ENCODE measurements at regions not wholly inside any gene's neighbourhood (a gene's known extent, or its start where the extent isn't known, plus 50 kb on each side); places are given as distances from the start of the nearest gene placed in this dataset.

GRCh38 chr2:3965211-3965610, 261.8 kb downstream of the DCDC2C start:
- H3K27me3 ChIP-seq = peaks cover 0 to 18% (median 0%) of the 10 kb centered on the region in 4 donors
- no peaks in the 10 kb centered on the region for H3K36me3 ChIP-seq
- H3K4me1 ChIP-seq = no peaks in the 10 kb centered on the region
- no peak for TF ChIP-seq POLR2A (IDR thresholded peaks at IDR 0.05; ENCODE audit: low read depth)
- TF ChIP-seq EP300 (IDR thresholded peaks at IDR 0.05) = no peak
- TF ChIP-seq POLR2AphosphoS5 (IDR thresholded peaks at IDR 0.05) = no peak
- TF ChIP-seq CTCF (IDR thresholded peaks at IDR 0.05) = no peak
- no peak overlapping the region for H3K27ac ChIP-seq (replicated peaks in 1 of 4)
- no peaks in the 10 kb centered on the region for H3K9me3 ChIP-seq
- DNase-seq (ENCODE audit: extremely low spot score) = no peak
- intact Hi-C loops (cut with DNase I) = no loop called here
- 91% methylated on average over 10 of the region's 10 CpGs for WGBS
- H3K4me3 ChIP-seq = no peak overlapping the region

- no peak for TF ChIP-seq CTCF (IDR thresholded peaks at IDR 0.05)
- no peak for TF ChIP-seq POLR2A (IDR thresholded peaks at IDR 0.05; ENCODE audit: low read depth)
- TF ChIP-seq POLR2AphosphoS5 (IDR thresholded peaks at IDR 0.05) = no peak
- TF ChIP-seq EP300 (IDR thresholded peaks at IDR 0.05) = no peak
- 92% methylated on average over 4 of the region's 5 CpGs for WGBS
- H3K9me3 ChIP-seq = no peaks in the 10 kb centered on the region
- intact Hi-C loops (cut with DNase I) = no loop called here
- DNase-seq (ENCODE audit: extremely low spot score) = no peak
- no peak overlapping the region for H3K4me3 ChIP-seq
- H3K27ac ChIP-seq (replicated peaks in 1 of 4) = no peak overlapping the region
- peaks cover 0 to 18% (median 0%) of the 10 kb centered on the region in 4 donors for H3K27me3 ChIP-seq
- H3K4me1 ChIP-seq = no peaks in the 10 kb centered on the region
- no peaks in the 10 kb centered on the region for H3K36me3 ChIP-seq
These were observed 262.6 kb downstream of the DCDC2C start for GRCh38 chr2:3965953-3966352.

- no peaks in the 10 kb centered on the region for H3K9me3 ChIP-seq
- no peaks in the 10 kb centered on the region for H3K36me3 ChIP-seq
- H3K4me1 ChIP-seq = no peaks in the 10 kb centered on the region
- intact Hi-C loops (cut with DNase I) = no loop called here
- H3K27me3 ChIP-seq = peaks cover 0 to 18% (median 0%) of the 10 kb centered on the region in 4 donors
- no peak for DNase-seq (ENCODE audit: extremely low spot score)
- no peak overlapping the region for H3K27ac ChIP-seq (replicated peaks in 1 of 4)
- H3K4me3 ChIP-seq = no peak overlapping the region
- TF ChIP-seq CTCF (IDR thresholded peaks at IDR 0.05) = no peak
- no peak for TF ChIP-seq EP300 (IDR thresholded peaks at IDR 0.05)
- TF ChIP-seq POLR2AphosphoS5 (IDR thresholded peaks at IDR 0.05) = no peak
- TF ChIP-seq POLR2A (IDR thresholded peaks at IDR 0.05; ENCODE audit: low read depth) = no peak
- 78% methylated on average over 4 of the region's 5 CpGs for WGBS
These were observed 263.1 kb downstream of the DCDC2C start for GRCh38 chr2:3966470-3966869.

- peak; percentile 83 for DNase-seq (ENCODE audit: extremely low spot score)
- Histone ChIP-seq H3K9me3 (no peaks in the 10 kb centered on the region), H3K36me3 (no peaks in the 10 kb centered on the region), H3K4me1 (no peaks in the 10 kb centered on the region), H3K27me3 (peaks cover 0 to 34% (median 0%) of the 10 kb centered on the region in 4 donors), H3K4me3 (no peak overlapping the region), H3K27ac (replicated peaks in 1 of 4) (no peak overlapping the region)
- TF ChIP-seq CTCF (IDR thresholded peaks at IDR 0.05) (no peak), POLR2A (IDR thresholded peaks at IDR 0.05; ENCODE audit: low read depth) (no peak), EP300 (IDR thresholded peaks at IDR 0.05) (no peak), POLR2AphosphoS5 (IDR thresholded peaks at IDR 0.05) (no peak)
- 64% methylated on average over 5 of the region's 6 CpGs for WGBS
- intact Hi-C loops (cut with DNase I) = no loop called here
These were observed 265.4 kb downstream of the DCDC2C start for GRCh38 chr2:3968736-3969135.
